Effector memory CD8-positive, alpha-beta T cell (primary cell): ENCODE measurements at regions not wholly inside any gene's neighbourhood (a gene's known extent, or its start where the extent isn't known, plus 50 kb on each side); places are given as distances from the start of the nearest gene placed in this dataset.

Experiments used
- ATAC-seq: fragments of 150-1000 bp; cut with Tn5 transposase; replicated peaks from 2 replicates; pipeline ENCODE4 v1.10.0; 2021; ENCODE audit warnings: mild to moderate bottlenecking, moderate library complexity
- DNase-seq, 3 experiments: peaks; one replicate each; pipeline ENCODE4 v3.0.0; 2021
- H3K27ac Mint-ChIP-seq, 2 donors: one replicate each; pipeline ENCODE4 v1.8.0; 2022; ENCODE audit warnings: mild to moderate bottlenecking in 2 of 2, mixed read lengths in 2 of 2, moderate library complexity in 2 of 2
- H3K27me3 Mint-ChIP-seq, 2 donors: one replicate each; pipeline ENCODE4 v1.8.0; 2022; ENCODE audit warnings: mixed read lengths in 2 of 2
- H3K36me3 Mint-ChIP-seq: one replicate; pipeline ENCODE4 v1.8.0; 2022; ENCODE audit warnings: mild to moderate bottlenecking, moderate library complexity, mixed read lengths; ENCODE audit not compliant: insufficient read depth
- H3K4me1 Mint-ChIP-seq, 2 donors: one replicate each; pipeline ENCODE4 v1.8.0; 2022; ENCODE audit warnings: low read depth in 2 of 2, mixed read lengths in 2 of 2
- H3K4me3 Mint-ChIP-seq, 2 donors: one replicate each; pipeline ENCODE4 v1.8.0; 2022; ENCODE audit warnings: mild to moderate bottlenecking in 2 of 2, mixed read lengths in 2 of 2, moderate library complexity in 2 of 2
- H3K9me3 Mint-ChIP-seq, 2 donors: one replicate each; pipeline ENCODE4 v1.8.0; 2022; ENCODE audit warnings: mixed read lengths in 2 of 2

DNA sequence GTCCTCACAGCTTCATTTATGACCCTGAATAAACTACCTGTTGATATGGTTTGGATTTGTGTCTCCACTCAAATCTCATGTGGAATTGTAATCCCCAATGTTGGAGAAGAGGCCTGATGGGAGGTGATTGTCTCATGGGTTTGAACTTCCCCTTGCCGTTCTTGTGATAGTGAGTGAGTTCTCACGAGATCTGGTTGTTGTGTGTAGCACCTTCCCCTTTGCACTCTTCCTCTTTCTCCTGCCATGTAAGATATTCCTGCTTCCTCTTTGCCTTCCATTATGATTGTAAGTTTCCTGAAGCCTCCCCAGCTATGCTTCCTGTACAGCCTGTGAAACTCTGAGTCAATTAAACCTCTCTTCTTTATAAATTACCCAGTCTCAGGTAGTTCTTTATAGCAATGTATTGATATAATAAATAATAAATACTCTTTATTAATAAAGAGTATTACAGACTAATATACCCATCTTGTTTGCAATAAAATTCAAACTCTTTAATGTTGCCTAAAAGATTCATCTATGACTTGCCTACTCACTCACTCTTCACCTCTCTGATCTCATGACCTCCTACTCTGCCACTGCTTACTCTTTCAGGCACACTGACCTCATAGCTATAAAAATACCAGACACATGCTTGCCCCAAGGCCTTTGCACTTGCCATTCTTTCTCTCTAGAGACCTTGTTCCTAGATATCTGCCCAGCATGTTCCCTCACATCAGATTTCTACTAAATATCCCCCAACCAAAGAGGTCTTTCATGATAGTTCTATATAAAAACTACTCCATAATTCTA lies 256.4 kb upstream of the MARCKS start:
- Mint-ChIP-seq H3K4me3 (no peak overlapping the region), H3K27me3 (no peaks in the 10 kb centered on the region), H3K36me3 (no peaks in the 10 kb centered on the region), H3K9me3 (peaks cover 0 to 2% of the 10 kb centered on the region in 2 donors), H3K4me1 (no peaks in the 10 kb centered on the region), H3K27ac (no peak overlapping the region)
- ATAC-seq (no peak), DNase-seq (no peak)

- H3K27me3 Mint-ChIP-seq: no peaks in the 10 kb centered on the region
- H3K9me3 Mint-ChIP-seq: peaks cover 0 to 1% of the 10 kb centered on the region in 2 donors
- no peak for DNase-seq
- ATAC-seq: no peak
- H3K4me1 Mint-ChIP-seq: no peaks in the 10 kb centered on the region
- no peak overlapping the region for H3K27ac Mint-ChIP-seq
- no peaks in the 10 kb centered on the region for H3K36me3 Mint-ChIP-seq
- no peak overlapping the region for H3K4me3 Mint-ChIP-seq
Measured at GRCh38 chr6:113607821-113608545, 249.2 kb upstream of the MARCKS start.

- Mint-ChIP-seq H3K4me3 (no peak overlapping the region), H3K27ac (no peak overlapping the region), H3K27me3 (no peaks in the 10 kb centered on the region), H3K9me3 (peaks cover 0 to 5% of the 10 kb centered on the region in 2 donors), H3K4me1 (no peaks in the 10 kb centered on the region), H3K36me3 (no peaks in the 10 kb centered on the region)
- ATAC-seq (no peak), DNase-seq (no peak)
Measured at GRCh38 chr6:113610377-113610988, 246.7 kb upstream of the MARCKS start.

- no peak for ATAC-seq
- no peak for DNase-seq
- Mint-ChIP-seq H3K36me3 (peaks cover 3% of the 10 kb centered on the region), H3K4me1 (no peaks in the 10 kb centered on the region), H3K27me3 (no peaks in the 10 kb centered on the region), H3K9me3 (peaks cover 0 to 5% of the 10 kb centered on the region in 2 donors), H3K4me3 (no peak overlapping the region), H3K27ac (no peak overlapping the region)
Measured at GRCh38 chr6:113616701-113617274, 240.4 kb upstream of the MARCKS start.

DNA sequence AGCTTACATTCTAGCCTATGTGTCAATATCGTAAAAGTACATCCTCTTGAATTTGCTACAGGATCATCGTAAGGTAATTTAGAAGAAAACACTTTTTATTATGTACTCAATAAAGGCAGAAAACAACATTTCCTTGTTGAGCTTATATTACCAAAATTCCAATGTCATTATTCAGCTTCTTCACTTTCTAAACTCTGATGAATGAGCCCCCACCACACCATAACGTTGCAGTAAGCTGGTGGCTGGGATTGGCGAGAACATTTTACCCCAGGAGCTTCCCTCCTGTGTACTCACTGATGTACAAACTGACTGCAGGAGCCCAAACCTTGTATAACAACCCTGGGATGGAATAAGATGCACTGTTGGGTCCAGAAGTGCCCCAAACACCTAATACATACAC lies 238.1 kb upstream of the MARCKS start:
- H3K4me1 Mint-ChIP-seq: no peaks in the 10 kb centered on the region
- ATAC-seq (no peak), DNase-seq (no peak)
- H3K27me3 Mint-ChIP-seq: no peaks in the 10 kb centered on the region
- H3K27ac Mint-ChIP-seq: no peak overlapping the region
- no peak overlapping the region for H3K4me3 Mint-ChIP-seq
- peaks cover 3% of the 10 kb centered on the region for H3K36me3 Mint-ChIP-seq
- H3K9me3 Mint-ChIP-seq: no peaks in the 10 kb centered on the region

DNA sequence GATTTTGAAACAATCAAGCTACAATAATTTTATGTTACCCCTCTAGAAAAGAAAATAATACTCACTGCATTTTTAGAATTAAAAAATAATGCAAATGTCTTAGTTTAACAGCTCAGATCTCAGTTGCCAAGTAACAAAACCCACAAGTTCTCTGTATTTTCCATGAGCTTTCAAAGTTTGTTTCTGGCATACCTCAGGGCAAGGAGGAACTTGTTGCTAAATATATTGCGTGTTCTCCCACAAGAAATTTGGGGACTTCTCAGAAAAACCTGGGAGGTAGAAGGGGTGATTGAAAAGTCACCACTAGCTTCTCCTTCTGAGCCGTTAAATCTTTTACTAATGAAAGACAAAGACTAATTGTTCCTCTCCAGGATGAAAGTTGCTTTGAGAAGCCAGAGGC lies 236.8 kb upstream of the MARCKS start:
- no peak for ATAC-seq
- Mint-ChIP-seq H3K4me3 (no peak overlapping the region), H3K27ac (no peak overlapping the region), H3K27me3 (no peaks in the 10 kb centered on the region), H3K4me1 (no peaks in the 10 kb centered on the region), H3K9me3 (no peaks in the 10 kb centered on the region), H3K36me3 (peaks cover 3% of the 10 kb centered on the region)
- no peak for DNase-seq

DNA sequence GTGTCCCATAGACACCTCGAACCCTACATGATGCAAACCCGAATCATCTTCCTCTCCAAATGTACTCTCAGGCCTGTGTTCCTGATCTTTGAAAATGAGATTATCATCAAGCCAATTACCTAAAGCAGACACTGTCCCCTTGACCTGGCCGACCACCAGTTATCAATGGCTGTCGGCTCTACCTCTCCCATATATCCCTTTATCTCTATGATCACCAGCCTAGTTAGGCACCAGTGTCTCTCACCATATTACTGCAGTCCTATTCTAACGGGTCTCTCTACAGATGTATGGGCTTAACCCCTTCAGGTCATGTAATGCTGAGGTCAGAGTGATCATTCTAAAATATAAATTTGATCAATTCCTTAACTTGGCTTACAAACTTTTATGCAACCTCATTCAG lies 234.9 kb upstream of the MARCKS start:
- ATAC-seq: no peak
- H3K27ac Mint-ChIP-seq: no peak overlapping the region
- DNase-seq: no peak
- H3K27me3 Mint-ChIP-seq: no peaks in the 10 kb centered on the region
- H3K4me3 Mint-ChIP-seq: no peak overlapping the region
- peaks cover under 1% of the 10 kb centered on the region for H3K36me3 Mint-ChIP-seq
- H3K9me3 Mint-ChIP-seq: no peaks in the 10 kb centered on the region
- peaks cover 0 to 7% of the 10 kb centered on the region in 2 donors for H3K4me1 Mint-ChIP-seq

DNA sequence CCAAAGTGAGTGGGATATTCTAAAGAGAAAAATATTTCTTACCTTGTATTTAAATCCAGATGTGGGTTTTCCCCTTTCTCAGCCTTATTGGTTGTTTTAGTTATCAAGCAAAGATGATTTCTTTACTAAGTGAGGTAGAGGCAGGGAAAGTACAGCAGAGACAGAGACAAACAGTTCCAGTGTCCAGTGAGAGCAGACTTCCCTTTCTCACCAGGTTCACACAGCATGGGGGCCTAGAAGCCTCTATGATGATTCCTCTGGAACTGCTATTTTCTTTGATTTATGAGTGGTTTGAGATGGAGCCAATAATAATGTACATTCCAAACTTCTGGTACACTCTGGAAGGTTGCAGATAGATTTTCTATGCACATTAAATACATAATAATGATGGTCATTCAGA lies 234.0 kb upstream of the MARCKS start:
- Mint-ChIP-seq H3K36me3 (no peaks in the 10 kb centered on the region), H3K27me3 (no peaks in the 10 kb centered on the region), H3K27ac (no peak overlapping the region), H3K9me3 (no peaks in the 10 kb centered on the region), H3K4me3 (no peak overlapping the region), H3K4me1 (peaks cover 0 to 11% of the 10 kb centered on the region in 2 donors)
- ATAC-seq (no peak), DNase-seq (no peak)

GRCh38 chr6:113625850-113626249 lies 231.3 kb upstream of the MARCKS start:
- H3K4me3 Mint-ChIP-seq: no peak overlapping the region
- H3K27ac Mint-ChIP-seq: peak overlapping the region in 1 of 2 donors; percentile 44
- no peak for DNase-seq
- no peaks in the 10 kb centered on the region for H3K9me3 Mint-ChIP-seq
- H3K4me1 Mint-ChIP-seq: peaks cover 2 to 15% of the 10 kb centered on the region in 2 donors
- no peaks in the 10 kb centered on the region for H3K27me3 Mint-ChIP-seq
- H3K36me3 Mint-ChIP-seq: peaks cover 4% of the 10 kb centered on the region
- no peak for ATAC-seq

- ATAC-seq (no peak), DNase-seq (no peak)
- Mint-ChIP-seq H3K36me3 (peaks cover 8% of the 10 kb centered on the region), H3K4me3 (no peak overlapping the region), H3K4me1 (peaks cover 3 to 19% of the 10 kb centered on the region in 2 donors), H3K27ac (no peak overlapping the region), H3K9me3 (no peaks in the 10 kb centered on the region), H3K27me3 (no peaks in the 10 kb centered on the region)
Measured at GRCh38 chr6:113626475-113626874, 230.7 kb upstream of the MARCKS start.

- Mint-ChIP-seq H3K27ac (no peak overlapping the region), H3K27me3 (no peaks in the 10 kb centered on the region), H3K9me3 (no peaks in the 10 kb centered on the region), H3K36me3 (peaks cover 8% of the 10 kb centered on the region), H3K4me1 (peaks cover 6 to 23% of the 10 kb centered on the region in 2 donors), H3K4me3 (no peak overlapping the region)
- DNase-seq (no peak), ATAC-seq (no peak)
Measured at GRCh38 chr6:113627480-113627879, 229.7 kb upstream of the MARCKS start.

DNA sequence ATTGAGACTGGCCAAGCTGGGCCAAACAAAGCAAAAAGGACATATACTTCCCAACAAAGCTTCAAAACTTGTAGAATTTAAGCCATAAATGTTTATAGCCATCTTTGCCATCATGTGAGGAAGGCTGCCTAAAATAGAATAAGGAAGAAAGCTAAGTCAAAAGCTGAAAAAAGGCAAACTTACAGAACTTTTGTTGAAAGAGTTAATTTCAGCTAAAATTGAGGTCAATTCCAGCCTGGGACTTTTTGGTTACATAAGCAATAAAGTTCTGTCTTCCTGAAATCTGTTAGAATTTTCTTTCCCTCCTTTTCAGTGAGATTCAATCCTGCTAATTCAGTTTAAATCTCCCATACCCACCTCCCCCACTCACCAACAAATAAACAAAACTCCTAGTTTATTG lies 227.9 kb upstream of the MARCKS start:
- Mint-ChIP-seq H3K4me1 (peaks cover 7 to 23% of the 10 kb centered on the region in 2 donors), H3K9me3 (no peaks in the 10 kb centered on the region), H3K36me3 (peaks cover 8% of the 10 kb centered on the region), H3K27ac (no peak overlapping the region), H3K4me3 (no peak overlapping the region), H3K27me3 (no peaks in the 10 kb centered on the region)
- ATAC-seq: no peak
- no peak for DNase-seq

DNA sequence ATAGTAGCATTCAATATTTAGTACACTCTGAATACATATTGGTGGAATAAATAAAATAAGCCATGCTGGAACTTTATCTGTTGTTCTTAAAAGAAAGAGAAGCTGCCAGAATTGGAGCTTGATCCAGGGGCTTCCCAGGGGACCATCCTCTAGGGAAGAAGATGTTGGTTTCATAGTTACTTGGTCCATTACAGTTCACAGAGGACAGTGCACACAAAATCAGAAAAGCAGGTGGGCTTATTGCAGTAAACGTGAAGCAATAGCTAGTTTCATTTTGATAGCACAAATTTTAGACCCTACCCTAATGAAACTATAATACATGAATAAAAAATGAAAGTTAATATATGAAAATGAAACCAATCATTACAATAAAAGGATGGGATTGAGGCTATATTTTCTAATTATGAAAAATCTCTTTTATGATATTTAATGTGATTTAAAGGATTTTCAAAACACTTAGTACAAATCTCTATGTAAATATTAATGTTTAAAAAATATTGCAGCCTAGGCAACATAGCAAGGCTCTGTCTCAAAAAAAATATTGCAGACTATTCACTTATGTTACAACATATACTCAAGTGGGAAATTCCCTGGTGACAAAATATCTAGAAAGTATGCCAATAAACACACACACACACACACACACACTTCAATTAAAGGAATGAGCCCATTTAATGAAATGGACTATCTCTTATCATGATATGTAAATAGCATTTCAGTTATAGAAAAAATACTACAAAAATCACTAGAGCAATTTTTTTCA lies 227.0 kb upstream of the MARCKS start:
- peak; percentile 33 for ATAC-seq
- no peak for DNase-seq
- Mint-ChIP-seq H3K9me3 (peaks cover 0 to 5% of the 10 kb centered on the region in 2 donors), H3K27ac (peak overlapping the region; percentile 91 to 92), H3K4me1 (peaks cover 7 to 23% of the 10 kb centered on the region in 2 donors), H3K4me3 (peak overlapping the region; percentile 54 to 67), H3K36me3 (peaks cover 8% of the 10 kb centered on the region), H3K27me3 (no peaks in the 10 kb centered on the region)
